Stimulated activated CD8-positive, alpha-beta memory T cell treated with anti-CD3 and anti-CD28 coated beads, Interleukin-4, amount 100 ng/mL, for 24 hours (primary cell): ENCODE measurements at regions not wholly inside any gene's neighbourhood (a gene's known extent, or its start where the extent isn't known, plus 50 kb on each side); places are given as distances from the start of the nearest gene placed in this dataset.

Experiments
- DNase-seq: peaks from one replicate; pipeline ENCODE4 v3.0.0-alpha.2; 2020; ENCODE audit warnings: low read depth

- no peak for DNase-seq
Measured at GRCh38 chr6:129778793-129779192, 68.8 kb upstream of the ARHGAP18 start.

- DNase-seq, result no peak
Measured at GRCh38 chr6:129777371-129777770, 67.4 kb upstream of the ARHGAP18 start.

GRCh38 chr6:129776542-129777330, 66.8 kb upstream of the ARHGAP18 start:
- no peak for DNase-seq

- DNase-seq, result peak; percentile 8
Measured at GRCh38 chr6:129774697-129775447, 64.9 kb upstream of the ARHGAP18 start.

GRCh38 chr6:129773304-129773703, 63.3 kb upstream of the ARHGAP18 start:
- DNase-seq, result no peak

- no peak for DNase-seq
Measured at GRCh38 chr6:129771678-129772077, 61.7 kb upstream of the ARHGAP18 start.

GRCh38 chr6:129767776-129768485, 58.0 kb upstream of the ARHGAP18 start:
- DNase-seq, result no peak

- DNase-seq, result peak; percentile 46
Measured at GRCh38 chr6:129766959-129767728, 57.2 kb upstream of the ARHGAP18 start.

- DNase-seq, result no peak
Measured at GRCh38 chr6:129764761-129765407, 54.9 kb upstream of the ARHGAP18 start.

- no peak for DNase-seq
Measured at GRCh38 chr6:129759796-129760605, 50.0 kb upstream of the ARHGAP18 start.
